GM21515 (cell line): ENCODE measurements at regions not wholly inside any gene's neighbourhood (a gene's known extent, or its start where the extent isn't known, plus 50 kb on each side); places are given as distances from the start of the nearest gene placed in this dataset.
"Not testable (repeated sequence)": the region's sequence is repeated elsewhere in the genome, so short reads cannot be mapped to it uniquely, and the experiment has no call there.

Experiments used
- ATAC-seq: cut with Tn5 transposase; IDR thresholded peaks from one replicate; pipeline ENCODE4 v1.9.1; 2021; ENCODE audit not compliant: unreplicated experiment

DNA sequence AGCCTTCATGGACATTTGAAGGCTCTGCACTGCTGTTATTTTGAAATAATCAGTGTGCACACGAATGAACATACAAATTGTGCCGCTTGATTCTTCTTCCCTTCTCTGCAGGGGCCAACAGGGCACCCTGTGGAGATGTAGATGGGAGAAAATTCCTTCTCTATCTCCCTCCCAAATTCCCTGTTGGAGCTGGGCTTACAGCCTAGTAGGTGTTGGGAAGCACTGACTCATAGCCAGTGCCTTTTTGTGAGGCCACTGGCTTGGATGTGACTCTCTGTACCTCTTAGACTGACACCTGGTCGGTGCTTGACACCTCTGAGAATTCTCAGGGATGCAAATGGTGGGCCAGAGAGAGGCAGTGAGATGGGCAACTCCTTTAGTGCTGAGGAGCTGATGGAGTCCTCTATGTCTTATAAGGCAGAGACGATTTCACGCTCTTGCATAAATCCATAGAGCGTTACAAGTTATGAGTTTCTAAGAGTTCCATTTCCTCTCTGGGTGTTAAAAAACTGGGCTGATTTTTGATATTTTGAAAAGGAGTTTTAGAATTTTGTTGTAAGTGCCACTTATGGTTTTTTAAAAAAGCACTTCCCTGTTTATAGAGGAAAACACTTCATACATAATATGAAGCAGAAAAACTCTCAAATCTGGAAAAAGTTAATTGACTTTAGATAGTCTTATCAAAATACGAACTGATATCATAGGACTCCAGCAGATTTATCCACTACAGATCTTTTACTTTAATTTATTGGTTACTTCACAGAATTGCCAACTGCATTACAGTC is 89.8 kb upstream of the MAP3K7 start:
- no peak for ATAC-seq

DNA sequence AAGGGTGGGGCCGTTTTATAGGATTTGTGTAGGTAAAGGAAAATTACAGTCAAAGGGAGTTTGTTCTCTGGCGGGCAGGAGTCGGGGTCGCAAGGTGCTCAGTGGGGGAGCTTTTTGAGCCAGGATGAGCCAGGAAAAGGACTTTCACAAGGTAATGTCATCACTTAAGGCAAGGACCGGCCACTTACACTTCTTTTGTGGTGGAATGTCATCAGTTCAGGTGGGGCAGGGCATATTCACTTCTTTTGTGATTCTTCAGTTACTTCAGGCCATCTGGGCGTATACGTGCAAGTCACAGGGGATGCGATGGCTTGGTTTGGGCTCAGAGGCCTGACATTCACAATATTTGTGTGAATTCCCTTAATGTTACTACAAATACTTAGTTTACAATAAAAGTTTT is 88.2 kb upstream of the MAP3K7 start:
- not testable (repeated sequence) for ATAC-seq

DNA sequence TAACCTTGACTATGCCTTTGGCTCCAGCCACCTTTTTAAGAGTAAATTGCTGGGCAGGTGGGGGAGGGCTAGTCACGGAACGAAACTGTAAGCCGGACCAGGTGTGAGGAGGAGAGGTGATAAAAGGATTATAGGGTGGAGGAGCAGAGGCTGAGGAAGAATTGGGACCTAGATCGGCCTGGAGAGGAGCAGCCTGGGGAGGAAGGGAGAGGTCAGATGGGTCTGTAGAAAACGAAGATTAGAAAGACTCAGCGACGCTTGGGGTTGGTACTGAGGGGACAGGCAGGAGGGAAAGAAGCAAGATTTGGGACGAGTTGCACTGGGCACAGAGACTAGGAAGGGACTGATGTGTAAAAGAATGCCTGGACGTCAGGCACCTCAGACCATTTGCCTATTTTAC is 87.2 kb upstream of the MAP3K7 start:
- not testable (repeated sequence) for ATAC-seq

DNA sequence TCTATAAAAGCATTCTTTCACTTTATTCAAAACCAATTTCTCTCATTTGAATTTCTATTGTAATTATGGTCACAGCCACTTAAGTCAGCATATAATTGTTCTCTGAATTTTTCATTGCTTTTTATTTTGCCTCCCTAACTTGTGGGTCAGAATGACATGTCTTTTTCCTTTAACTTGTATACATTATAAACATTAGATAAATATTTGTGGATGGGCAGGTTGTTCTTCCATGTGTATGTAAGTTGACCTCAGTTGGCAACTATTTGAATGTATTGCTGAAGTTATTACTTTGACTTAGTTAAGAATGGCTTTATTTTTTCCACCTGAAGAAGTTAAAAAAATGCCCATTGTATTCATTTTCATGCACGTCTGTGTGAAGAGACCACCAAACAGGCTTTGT is 83.0 kb upstream of the MAP3K7 start:
- no peak for ATAC-seq

DNA sequence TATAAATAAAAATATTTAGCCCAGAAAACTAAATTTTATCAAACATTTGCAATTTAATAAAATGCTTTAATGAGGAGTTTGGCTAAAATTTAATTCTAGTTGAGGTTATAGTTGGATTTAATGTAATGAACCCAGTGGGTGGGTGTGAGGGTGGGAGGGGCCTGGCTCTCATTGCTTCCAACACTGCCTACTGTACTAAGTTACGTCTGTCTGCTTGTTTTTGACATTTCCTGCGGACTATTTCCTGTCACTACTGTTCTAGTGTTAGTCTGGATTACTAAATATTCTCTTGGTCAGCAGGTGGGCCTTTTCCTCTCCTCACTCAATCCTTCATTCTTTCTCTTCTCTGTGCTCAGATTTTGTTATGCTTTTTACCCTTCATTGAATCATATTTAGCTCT is 82.5 kb upstream of the MAP3K7 start:
- ATAC-seq: no peak

DNA sequence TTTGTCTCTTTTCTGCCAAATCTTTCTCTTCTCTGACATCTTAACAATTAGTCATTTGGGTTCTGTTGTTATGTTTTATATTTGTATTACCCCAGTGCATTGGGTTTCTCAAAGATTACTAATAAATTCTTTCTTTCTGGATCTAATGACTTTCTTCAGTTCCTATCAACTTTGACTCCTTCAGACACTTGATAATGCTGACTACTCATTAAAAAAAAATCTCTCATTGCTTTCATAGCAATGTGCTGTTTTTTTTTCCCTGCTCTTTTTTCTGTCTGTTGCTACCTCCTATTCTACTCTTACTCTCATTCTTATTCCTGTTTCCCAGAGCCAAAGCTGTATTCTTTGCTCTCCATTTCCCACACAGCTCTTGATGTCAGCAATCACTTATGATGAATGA is 81.3 kb upstream of the MAP3K7 start:
- no peak for ATAC-seq

DNA sequence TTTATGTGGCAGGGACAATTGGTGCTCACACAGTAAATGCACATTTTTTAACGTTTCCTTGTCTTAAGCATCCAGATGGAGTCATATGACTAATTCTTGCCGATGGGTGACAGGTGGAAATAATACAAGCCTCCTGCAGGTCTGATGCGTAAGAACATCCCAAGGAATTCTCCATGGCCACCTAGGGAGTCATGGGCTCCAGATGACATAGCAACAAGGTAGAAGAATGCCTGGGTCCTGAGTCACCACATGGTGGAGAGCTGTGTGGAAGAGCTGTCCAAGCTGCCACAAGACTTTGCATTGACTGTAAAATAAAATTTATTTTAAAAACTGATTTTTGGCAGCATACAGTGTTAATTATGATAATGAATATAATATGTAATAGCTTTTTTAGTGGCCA is 77.0 kb upstream of the MAP3K7 start:
- ATAC-seq: no peak

DNA sequence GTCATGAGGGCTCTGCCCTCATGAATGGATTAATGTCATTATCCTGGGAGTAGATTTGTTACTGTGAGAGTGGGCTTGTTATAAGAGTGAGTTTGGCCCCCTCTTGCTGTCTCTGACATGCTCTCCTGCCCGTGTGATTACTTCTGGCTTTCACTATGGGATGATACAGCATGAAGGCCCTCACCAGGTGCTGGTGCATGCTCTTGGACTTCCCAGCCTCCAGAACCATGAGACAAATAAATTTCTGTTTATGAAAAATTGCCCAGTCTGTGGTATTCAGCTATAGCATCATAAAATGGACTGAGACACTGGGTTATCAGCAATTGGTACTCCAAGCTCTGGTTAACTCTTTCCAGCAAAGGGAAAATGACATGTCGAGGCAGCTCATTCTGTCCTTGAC is 76.2 kb upstream of the MAP3K7 start:
- no peak for ATAC-seq

DNA sequence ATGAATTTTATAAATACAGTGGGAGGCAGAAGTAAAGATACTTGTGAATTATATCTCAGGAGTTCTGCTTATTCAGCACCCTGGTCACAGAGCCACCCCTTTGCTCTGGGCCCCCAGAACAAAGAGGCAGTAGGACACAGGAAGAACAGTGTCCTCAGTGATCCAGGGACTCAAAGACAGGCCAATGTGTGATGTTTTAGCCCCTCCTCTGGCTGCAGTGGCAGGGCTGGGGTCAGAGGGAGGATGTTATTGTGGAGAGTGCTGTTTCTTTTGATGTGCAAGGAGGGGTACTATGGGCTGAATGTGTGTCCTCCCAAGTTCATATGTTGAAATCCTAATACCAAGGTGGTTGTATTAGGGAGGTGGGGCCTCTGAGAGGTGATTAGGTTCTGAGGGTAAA is 74.1 kb upstream of the MAP3K7 start:
- no peak for ATAC-seq

DNA sequence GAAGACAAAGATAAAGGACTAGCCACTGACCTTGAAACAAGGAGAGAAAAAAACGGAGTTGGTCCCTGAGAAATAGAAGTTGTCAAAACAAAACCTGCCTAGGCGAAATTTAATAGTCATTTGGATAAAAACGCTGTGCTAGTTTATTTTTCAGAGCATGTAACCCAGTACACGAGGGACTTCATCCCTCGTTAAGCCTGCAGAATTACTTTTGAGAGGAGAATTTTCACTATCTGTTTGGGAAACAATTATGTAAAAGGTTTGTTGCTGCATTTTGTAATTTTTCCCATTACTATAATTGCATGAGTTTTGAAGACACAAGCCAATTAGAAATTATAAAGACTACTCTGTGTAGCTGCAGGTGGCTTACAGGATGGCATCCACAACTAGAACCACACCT is 71.6 kb upstream of the MAP3K7 start:
- no peak for ATAC-seq

DNA sequence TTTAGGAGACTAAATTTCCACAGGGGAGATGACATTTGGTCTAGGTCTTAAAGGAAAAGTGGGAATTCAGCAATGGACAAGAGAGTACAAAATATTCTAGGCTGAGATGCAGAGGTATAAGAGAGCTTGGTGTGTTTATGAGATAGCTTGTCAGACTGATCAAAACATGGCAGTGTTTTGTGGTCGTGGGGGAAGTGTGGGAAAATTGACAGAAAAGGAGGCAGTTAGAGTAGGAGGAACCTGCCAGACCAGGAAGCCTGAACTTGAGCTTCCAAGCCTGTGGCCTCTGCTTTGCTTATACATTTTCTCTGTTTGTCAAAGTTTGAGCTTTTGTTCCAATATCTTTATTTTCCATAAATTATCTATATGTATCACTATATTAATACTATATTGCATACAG is 69.5 kb upstream of the MAP3K7 start:
- no peak for ATAC-seq

DNA sequence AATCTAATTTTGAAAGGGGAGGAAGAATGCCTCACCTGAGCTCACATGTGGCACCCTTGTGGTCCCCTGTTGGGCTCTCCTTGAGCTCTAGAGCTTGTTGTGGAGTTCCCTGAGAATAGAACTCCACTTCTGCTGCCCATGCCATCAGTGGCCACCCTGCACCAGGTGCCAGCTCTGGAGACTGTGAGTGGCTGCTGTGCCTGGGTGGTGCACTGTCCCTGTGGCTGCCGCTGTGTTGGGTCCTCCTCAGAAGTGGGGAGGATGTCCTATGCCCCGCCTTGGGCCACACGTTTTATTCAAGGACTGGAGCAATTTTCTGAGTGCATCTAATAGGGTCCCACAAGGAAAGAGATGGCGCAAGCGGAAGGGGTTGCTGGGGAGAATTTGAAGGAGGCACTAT is 67.9 kb upstream of the MAP3K7 start:
- no peak for ATAC-seq

DNA sequence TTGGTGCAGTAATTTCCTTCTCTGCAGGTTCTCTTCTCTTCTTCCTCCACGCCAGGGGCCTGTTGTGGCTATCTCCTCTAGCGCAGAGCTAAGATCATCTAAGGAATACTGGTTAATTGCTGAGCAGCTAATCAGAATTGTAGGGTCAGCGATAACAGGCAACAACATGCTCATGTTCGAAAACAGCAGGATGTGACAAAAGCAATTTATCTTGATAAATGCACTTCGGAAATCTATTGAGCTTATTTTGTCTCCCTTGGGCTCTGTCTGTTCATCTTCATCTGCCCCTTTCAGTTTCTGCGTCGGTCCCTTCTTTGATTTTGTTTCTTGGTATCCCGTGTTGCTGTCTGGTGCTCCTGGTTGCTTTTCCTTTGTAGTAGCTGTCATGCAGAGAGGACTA is 67.3 kb upstream of the MAP3K7 start:
- ATAC-seq: no peak

DNA sequence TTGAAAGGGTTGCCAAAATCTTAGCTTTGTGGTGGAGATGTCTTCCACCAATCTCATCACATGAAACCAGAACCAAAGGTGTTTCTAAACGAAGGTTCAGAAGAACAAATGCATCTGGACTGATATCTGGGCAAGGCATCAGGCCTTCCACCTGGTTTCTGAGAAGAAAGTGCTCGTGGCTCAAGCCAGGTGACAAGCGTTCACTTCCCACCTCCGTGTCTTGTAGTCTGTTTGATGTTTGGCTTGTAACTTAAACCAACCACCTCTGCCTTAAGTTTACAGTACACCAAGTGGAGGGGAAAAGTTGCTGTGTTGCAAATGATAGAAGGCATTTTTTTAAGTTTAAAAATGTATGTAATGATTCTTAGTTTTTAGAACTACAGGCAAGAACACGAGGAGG is 66.9 kb upstream of the MAP3K7 start:
- no peak for ATAC-seq

DNA sequence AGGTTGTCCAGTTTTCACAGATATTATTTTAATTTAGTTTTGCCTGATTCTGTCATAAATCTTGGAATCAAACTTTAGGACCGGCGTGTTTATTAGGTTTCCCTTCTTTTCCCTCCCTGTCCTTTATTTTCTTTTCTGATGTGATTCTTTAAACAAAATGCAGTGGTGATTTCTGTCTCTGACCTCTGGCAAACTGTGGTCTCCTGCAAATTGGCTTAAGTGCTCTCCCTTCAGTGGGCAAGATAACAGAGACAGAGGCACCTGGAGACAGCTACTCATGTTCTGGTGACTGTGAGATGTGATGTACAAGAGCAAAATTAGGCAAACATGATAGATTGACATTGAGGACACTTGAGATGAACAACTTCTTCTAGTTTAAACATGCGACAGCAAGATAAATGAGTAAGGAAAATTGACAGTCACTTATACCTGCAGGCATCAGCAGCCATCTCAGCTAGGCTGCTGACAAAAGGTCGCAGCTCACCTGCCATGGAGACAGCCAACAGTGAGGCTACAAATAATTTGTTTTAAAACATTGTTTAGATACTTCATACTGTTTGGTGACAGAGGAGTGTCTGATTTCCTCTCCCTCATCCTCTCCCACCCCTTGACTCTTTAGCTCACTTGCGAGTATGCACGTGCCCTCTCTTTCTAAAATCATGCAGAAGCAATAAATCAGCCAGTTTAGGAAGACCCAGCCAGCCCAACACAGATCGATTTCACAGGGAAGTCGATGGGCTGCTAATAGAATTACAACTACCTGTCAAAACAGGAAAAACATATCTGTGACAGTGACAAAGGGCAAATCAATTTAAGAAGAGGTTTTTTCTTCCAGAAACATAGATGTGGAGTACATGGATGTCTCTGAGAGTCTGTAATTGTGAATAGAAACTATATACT is 63.4 kb upstream of the MAP3K7 start:
- ATAC-seq: no peak

DNA sequence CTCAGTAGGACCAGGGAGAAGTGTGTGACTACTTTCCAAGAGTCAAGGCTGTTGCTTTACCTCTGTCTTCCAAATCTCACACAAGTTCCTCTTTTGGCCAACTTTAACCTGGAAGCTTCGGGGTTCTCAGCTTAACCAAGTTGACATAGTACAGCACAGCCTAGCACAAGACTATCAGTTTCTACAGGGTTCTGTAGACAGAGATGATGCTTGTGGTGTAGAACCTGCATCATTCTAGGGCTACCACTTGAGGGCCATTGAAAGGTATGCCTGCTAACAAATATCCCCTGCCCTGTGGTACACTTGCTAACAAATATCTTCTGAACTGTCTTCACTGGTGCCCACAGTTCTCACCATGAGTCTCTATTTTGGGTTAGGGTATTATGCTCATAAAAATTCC is 62.0 kb upstream of the MAP3K7 start:
- ATAC-seq: no peak

DNA sequence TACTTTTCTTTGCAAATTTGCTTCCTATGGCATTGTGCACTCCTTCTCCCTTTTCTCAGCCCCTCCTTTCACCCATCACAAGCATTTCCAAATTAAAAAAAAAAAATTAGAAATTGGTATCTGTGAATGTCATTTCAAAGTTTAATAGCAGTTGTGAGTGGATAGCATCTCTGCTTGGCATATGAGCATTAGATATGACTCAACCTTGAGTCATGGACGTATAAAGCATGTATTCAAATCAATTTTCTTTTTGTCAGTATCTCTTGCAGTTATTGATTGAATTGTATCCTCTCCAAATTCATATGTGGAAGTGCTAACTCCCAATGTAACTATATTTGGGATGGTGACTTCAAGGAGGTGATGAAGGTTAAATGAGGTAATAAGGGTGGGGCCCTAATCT is 60.1 kb upstream of the MAP3K7 start:
- ATAC-seq: no peak

DNA sequence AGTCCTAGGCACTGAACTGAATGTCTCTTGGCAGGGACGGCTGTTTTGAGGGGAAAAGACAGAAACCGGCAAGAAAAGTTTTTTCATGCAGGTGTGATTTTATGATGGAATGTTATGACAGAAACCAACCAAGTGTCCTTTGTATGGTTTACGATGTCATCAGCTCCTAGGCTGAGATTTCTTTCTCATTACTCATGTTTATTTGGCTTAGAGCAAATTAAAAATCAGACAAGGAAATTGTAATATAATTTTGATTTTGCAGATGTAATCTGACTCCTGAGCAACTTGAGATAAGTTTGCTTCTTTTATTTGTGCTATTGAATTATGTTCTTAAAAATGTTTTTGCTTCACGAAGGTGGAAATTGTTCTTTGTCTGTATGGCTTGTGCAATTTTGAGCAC is 58.8 kb upstream of the MAP3K7 start:
- no peak for ATAC-seq

DNA sequence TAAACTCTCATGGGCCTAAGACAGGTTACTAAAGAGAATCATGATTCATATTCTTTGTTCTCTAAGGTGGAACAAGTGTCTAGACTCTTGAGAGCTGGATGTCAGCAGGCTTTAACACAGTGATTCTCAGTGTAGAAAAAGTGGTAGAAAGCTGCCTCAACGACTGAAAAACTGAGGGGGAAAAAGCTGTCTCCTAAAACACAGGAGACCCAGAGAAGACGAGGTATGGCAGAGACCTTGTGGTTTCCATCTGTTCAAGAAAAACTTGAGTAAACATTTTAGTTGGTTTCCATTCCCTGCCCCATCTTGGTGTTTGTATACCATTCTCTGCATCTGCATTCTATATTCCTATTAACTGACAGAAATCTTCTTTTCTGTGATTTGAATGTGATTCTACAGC is 57.6 kb upstream of the MAP3K7 start:
- ATAC-seq: no peak

DNA sequence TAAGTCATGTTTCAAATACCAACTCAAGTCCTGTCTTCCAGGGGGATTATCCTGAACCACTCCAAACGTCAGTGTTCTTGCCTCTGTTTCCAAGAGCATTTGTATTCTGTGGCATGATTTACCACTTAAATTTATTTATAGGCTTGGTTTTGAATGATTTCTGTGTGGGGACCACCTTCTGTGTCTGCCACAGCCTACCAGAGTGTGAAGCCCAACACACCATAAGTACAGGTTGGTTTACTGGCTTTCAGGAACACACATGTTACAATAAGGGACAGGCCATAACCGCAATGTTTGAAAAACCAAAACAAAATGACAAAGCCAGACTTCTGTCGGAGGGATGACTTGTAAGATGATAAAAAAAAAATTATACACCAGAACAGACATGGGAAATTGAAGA is 56.5 kb upstream of the MAP3K7 start:
- no peak for ATAC-seq

DNA sequence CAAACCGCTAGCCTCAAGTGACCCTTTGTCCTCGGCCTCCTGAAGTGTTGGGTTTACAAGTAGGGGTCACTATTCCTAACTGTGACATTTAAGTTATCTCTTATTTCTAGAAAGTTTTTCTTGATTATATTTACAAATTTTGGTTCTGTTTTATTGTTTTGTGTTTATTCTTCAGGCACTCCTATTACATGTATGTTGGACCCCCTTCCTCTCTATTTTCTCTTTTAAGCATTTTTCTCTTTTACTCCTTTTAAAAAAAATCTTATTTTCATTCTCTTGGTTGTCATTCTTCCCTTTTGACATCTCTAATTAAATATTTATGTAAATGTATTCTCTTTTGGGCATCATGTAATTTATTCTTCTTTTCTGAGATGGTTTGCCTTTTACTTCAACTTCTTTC is 50.4 kb upstream of the MAP3K7 start:
- no peak for ATAC-seq
